Loucy (cell line): ENCODE measurements at regions not wholly inside any gene's neighbourhood (a gene's known extent, or its start where the extent isn't known, plus 50 kb on each side); places are given as distances from the start of the nearest gene placed in this dataset.

Experiments used
- EZH2phosphoT487 ChIP-seq: fragments of 200-600 bp; IDR thresholded peaks from 2 replicates; pipeline ENCODE4 v1.6.1; 2018; ENCODE audit warnings: antibody characterized with exemption, mild to moderate bottlenecking, moderate library complexity, borderline replicate concordance
- TF ChIP-seq, protein P1 (sequence below): fragments of 200-600 bp; sonication (generic); conservative IDR thresholded peaks from 2 replicates; pipeline ENCODE4 v1.5.1; 2014; ENCODE audit warnings: mild to moderate bottlenecking, antibody characterized with exemption, low read length

DNA sequence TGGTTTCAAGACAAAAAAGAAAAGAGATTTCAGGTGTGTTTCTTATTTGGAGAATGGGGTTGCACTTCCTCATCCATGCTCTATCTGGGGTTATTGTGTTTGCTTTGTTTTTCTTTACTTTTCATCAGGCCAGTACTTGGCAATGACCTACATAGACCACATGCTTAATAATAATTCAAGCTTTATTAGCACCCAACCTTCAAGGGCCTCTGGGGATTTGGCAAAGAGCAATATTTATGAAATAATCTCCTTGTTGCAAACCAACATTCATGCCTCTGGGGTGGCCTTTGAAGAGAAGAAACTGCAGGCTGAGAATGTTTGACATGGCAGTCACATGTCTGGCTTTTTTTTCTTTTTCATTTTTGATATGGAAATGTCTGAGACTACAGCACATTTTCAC, 68.2 kb upstream of the SNRK start:
- TF ChIP-seq, protein P1, sequence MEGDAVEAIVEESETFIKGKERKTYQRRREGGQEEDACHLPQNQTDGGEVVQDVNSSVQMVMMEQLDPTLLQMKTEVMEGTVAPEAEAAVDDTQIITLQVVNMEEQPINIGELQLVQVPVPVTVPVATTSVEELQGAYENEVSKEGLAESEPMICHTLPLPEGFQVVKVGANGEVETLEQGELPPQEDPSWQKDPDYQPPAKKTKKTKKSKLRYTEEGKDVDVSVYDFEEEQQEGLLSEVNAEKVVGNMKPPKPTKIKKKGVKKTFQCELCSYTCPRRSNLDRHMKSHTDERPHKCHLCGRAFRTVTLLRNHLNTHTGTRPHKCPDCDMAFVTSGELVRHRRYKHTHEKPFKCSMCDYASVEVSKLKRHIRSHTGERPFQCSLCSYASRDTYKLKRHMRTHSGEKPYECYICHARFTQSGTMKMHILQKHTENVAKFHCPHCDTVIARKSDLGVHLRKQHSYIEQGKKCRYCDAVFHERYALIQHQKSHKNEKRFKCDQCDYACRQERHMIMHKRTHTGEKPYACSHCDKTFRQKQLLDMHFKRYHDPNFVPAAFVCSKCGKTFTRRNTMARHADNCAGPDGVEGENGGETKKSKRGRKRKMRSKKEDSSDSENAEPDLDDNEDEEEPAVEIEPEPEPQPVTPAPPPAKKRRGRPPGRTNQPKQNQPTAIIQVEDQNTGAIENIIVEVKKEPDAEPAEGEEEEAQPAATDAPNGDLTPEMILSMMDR, result no peak
- TF ChIP-seq EZH2phosphoT487, result no peak
